A549 (cell line): ENCODE measurements at regions not wholly inside any gene's neighbourhood (a gene's known extent, or its start where the extent isn't known, plus 50 kb on each side); places are given as distances from the start of the nearest gene placed in this dataset.

Experiments
- BHLHE40 ChIP-seq: IDR thresholded peaks from 2 replicates; pipeline ENCODE4 v1.6.1; 2012; ENCODE audit warnings: low read depth, low read length, inconsistent platforms
- CEBPB ChIP-seq, 2 experiments: fragments of >200 bp in 1 of 2; sonication (Bioruptor Twin) in 1 of 2; formaldehyde crosslinking in 1 of 2; IDR thresholded peaks; 2 replicates each; pipeline ENCODE4 v1.6.1; 2012 to 2016
- CTCF ChIP-seq: fragments of >200 bp; sonication (Bioruptor Twin); formaldehyde crosslinking; IDR thresholded peaks from 3 replicates; pipeline ENCODE4 v1.5.1; 2016
- EP300 ChIP-seq, 2 experiments: fragments of >200 bp; sonication (Bioruptor Twin); formaldehyde crosslinking; IDR thresholded peaks; 2 replicates in 1 of 2; 3 replicates in 1 of 2; pipeline ENCODE4 v1.6.1; 2016 to 2017
- ESRRA ChIP-seq: fragments of 150-350 bp; IDR thresholded peaks from 2 replicates; pipeline ENCODE4 v1.6.1; 2014; ENCODE audit warnings: mild to moderate bottlenecking, low read length, borderline replicate concordance
- HOXB5 ChIP-seq: fragments of 250-450 bp; sonication (Bioruptor Pico); IDR thresholded peaks from 2 replicates; pipeline ENCODE4 v1.5.0; 2020; ENCODE audit warnings: mild to moderate bottlenecking, moderate library complexity
- JUN ChIP-seq, 2 experiments: fragments of >200 bp; sonication (Bioruptor Twin); formaldehyde crosslinking; IDR thresholded peaks; 2 replicates in 1 of 2; 3 replicates in 1 of 2; pipeline ENCODE4 v1.6.1; 2016 to 2017
- MAX ChIP-seq: IDR thresholded peaks from 2 replicates; pipeline ENCODE4 v1.6.1; 2012
- MYC ChIP-seq: IDR thresholded peaks from 2 replicates; pipeline ENCODE4 v1.6.1; 2012; ENCODE audit warnings: mild to moderate bottlenecking, inconsistent platforms, low read length, improper control_type of control experiment, borderline replicate concordance
- POLR2A ChIP-seq: IDR thresholded peaks from 2 replicates; pipeline ENCODE4 v1.6.1; 2012; ENCODE audit warnings: mild to moderate bottlenecking, low read length
- RAD21 ChIP-seq, 2 experiments: fragments of >200 bp in 1 of 2; sonication (Bioruptor Twin) in 1 of 2; formaldehyde crosslinking in 1 of 2; IDR thresholded peaks in 1 of 2; conservative IDR thresholded peaks in 1 of 2; 2 replicates in 1 of 2; 3 replicates in 1 of 2; pipeline ENCODE4 v1.6.1; 2012 to 2018; ENCODE audit warnings: inconsistent platforms in 1 of 2
- TP53 ChIP-seq: fragments of 250-450 bp; sonication (Bioruptor Pico); IDR thresholded peaks from 2 replicates; pipeline ENCODE4 v1.5.0; 2021; ENCODE audit warnings: mild to moderate bottlenecking, moderate library complexity
- USF2 ChIP-seq: fragments of 450-650 bp; IDR thresholded peaks from 2 replicates; pipeline ENCODE4 v1.6.1; 2014; ENCODE audit warnings: antibody characterized with exemption

GRCh38 chr9:32879335-32879734 lies 96.0 kb downstream of the TMEM215 start:
- no peak for TF ChIP-seq ESRRA
- TF ChIP-seq JUN (IDR thresholded peaks at IDR 0.05): no peak
- no peak for TF ChIP-seq POLR2A
- TF ChIP-seq RAD21 (conservative IDR thresholded peaks at IDR 0.05 in 1 of 2, IDR thresholded peaks at IDR 0.05 in 1 of 2): no peak
- TF ChIP-seq BHLHE40: no peak
- no peak for TF ChIP-seq HOXB5 (CRISPR knock-in tag)
- no peak for TF ChIP-seq CTCF
- TF ChIP-seq USF2: no peak
- TF ChIP-seq EP300 (IDR thresholded peaks at IDR 0.05): no peak
- no peak for TF ChIP-seq CEBPB (IDR thresholded peaks at IDR 0.05)
- no peak for TF ChIP-seq TP53 (CRISPR knock-in tag)
- no peak for TF ChIP-seq MAX
- no peak for TF ChIP-seq MYC
